Stimulated activated CD4-positive, alpha-beta T cell treated with anti-CD3 and anti-CD28 coated beads, Interleukin-2, amount 100 ng/mL, for 4 hours (primary cell): ENCODE measurements at regions not wholly inside any gene's neighbourhood (a gene's known extent, or its start where the extent isn't known, plus 50 kb on each side); places are given as distances from the start of the nearest gene placed in this dataset.

Source experiments
- DNase-seq: peaks from one replicate; pipeline ENCODE4 v3.0.0-alpha.2; 2020; ENCODE audit warnings: low read depth

- DNase-seq: no peak
Measured at GRCh38 chr11:19398772-19399527, 158.2 kb upstream of the E2F8 start.

GRCh38 chr11:19398273-19398672 lies 157.5 kb upstream of the E2F8 start:
- no peak for DNase-seq

- DNase-seq: no peak
Measured at GRCh38 chr11:19395050-19395449, 154.3 kb upstream of the E2F8 start.

GRCh38 chr11:19394525-19395016 lies 153.8 kb upstream of the E2F8 start:
- no peak for DNase-seq

GRCh38 chr11:19393941-19394340 lies 153.2 kb upstream of the E2F8 start:
- no peak for DNase-seq

- no peak for DNase-seq
Measured at GRCh38 chr11:19392847-19393518, 152.2 kb upstream of the E2F8 start.

- DNase-seq: no peak
Measured at GRCh38 chr11:19392321-19392720, 151.6 kb upstream of the E2F8 start.

GRCh38 chr11:19391652-19392051 lies 150.9 kb upstream of the E2F8 start:
- no peak for DNase-seq

GRCh38 chr11:19391026-19391425 lies 150.3 kb upstream of the E2F8 start:
- no peak for DNase-seq

GRCh38 chr11:19389787-19390303 lies 149.1 kb upstream of the E2F8 start:
- no peak for DNase-seq

- no peak for DNase-seq
Measured at GRCh38 chr11:19382131-19382611, 141.4 kb upstream of the E2F8 start.

- DNase-seq: no peak
Measured at GRCh38 chr11:19380375-19380774, 139.6 kb upstream of the E2F8 start.

- no peak for DNase-seq
Measured at GRCh38 chr11:19379465-19379864, 138.7 kb upstream of the E2F8 start.

- no peak for DNase-seq
Measured at GRCh38 chr11:19378814-19379213, 138.1 kb upstream of the E2F8 start.

- no peak for DNase-seq
Measured at GRCh38 chr11:19377881-19378280, 137.1 kb upstream of the E2F8 start.

GRCh38 chr11:19375440-19375839 lies 134.7 kb upstream of the E2F8 start:
- DNase-seq: no peak

- no peak for DNase-seq
Measured at GRCh38 chr11:19374151-19374569, 133.4 kb upstream of the E2F8 start.

GRCh38 chr11:19372381-19372780 lies 131.6 kb upstream of the E2F8 start:
- no peak for DNase-seq

GRCh38 chr11:19370100-19370861 lies 129.5 kb upstream of the E2F8 start:
- no peak for DNase-seq

- no peak for DNase-seq
Measured at GRCh38 chr11:19368726-19369375, 128.1 kb upstream of the E2F8 start.

GRCh38 chr11:19366992-19367709 lies 126.4 kb upstream of the E2F8 start:
- DNase-seq: no peak
